Mesenchymal stem cell (in vitro differentiated cells and primary cell): ENCODE measurements at regions not wholly inside any gene's neighbourhood (a gene's known extent, or its start where the extent isn't known, plus 50 kb on each side); places are given as distances from the start of the nearest gene placed in this dataset.

ENCODE experiments used
- DNase-seq: peaks from one replicate; pipeline ENCODE4 v3.0.0-alpha.2; 2013
- H2AFZ ChIP-seq: one replicate; pipeline ENCODE4 v1.6.1; 2013; ENCODE audit warnings: low read depth, mild to moderate bottlenecking, control low read depth, inconsistent platforms, low read length, moderate library complexity
- H2AK5ac ChIP-seq: 2 replicates; pipeline ENCODE4 v1.6.1; 2013; ENCODE audit warnings: low read length, moderate library complexity, mild to moderate bottlenecking, inconsistent platforms; ENCODE audit not compliant: severe bottlenecking
- H2BK120ac ChIP-seq: one replicate; pipeline ENCODE4 v1.6.1; 2013; ENCODE audit warnings: low read depth, mild to moderate bottlenecking, inconsistent platforms, low read length, moderate library complexity
- H2BK12ac ChIP-seq, 2 experiments: one replicate each; pipeline ENCODE4 v1.6.1; 2013; ENCODE audit warnings: inconsistent platforms in 2 of 2, low read length in 2 of 2, mild to moderate bottlenecking in 2 of 2, moderate library complexity in 2 of 2, control low read depth in 1 of 2
- H2BK15ac ChIP-seq: one replicate; pipeline ENCODE4 v1.6.1; 2013; ENCODE audit warnings: mild to moderate bottlenecking, low read depth, inconsistent platforms; ENCODE audit not compliant: poor library complexity, severe bottlenecking
- H2BK5ac ChIP-seq: 2 replicates; pipeline ENCODE4 v1.6.1; 2013; ENCODE audit warnings: low read depth, mild to moderate bottlenecking, low read length, control low read depth, inconsistent platforms; ENCODE audit not compliant: poor library complexity, severe bottlenecking
- H3K14ac ChIP-seq, 2 experiments: one replicate each; pipeline ENCODE4 v1.6.1; 2013; ENCODE audit warnings: inconsistent platforms in 2 of 2, low read length in 2 of 2, control low read depth in 1 of 2, mild to moderate bottlenecking in 1 of 2, moderate library complexity in 1 of 2
- H3K18ac ChIP-seq, 2 experiments: one replicate each; pipeline ENCODE4 v1.6.1; 2013; ENCODE audit warnings: inconsistent platforms in 2 of 2, low read length in 2 of 2, control low read depth in 1 of 2, low read depth in 1 of 2, mild to moderate bottlenecking in 1 of 2
- H3K23ac ChIP-seq, 2 experiments: one replicate each; pipeline ENCODE4 v1.6.1; 2013; ENCODE audit warnings: inconsistent platforms in 2 of 2, low read length in 2 of 2, mild to moderate bottlenecking in 2 of 2, moderate library complexity in 2 of 2, control low read depth in 1 of 2
- H3K27ac ChIP-seq: 2 replicates; pipeline ENCODE4 v1.5.1; 2013; ENCODE audit warnings: mild to moderate bottlenecking, moderate library complexity, low read length, control low read depth, inconsistent platforms; ENCODE audit not compliant: poor library complexity, severe bottlenecking
- H3K27me3 ChIP-seq, 2 experiments: 2 replicates each; pipeline versions ENCODE4 v1.6.1 to v1.7.0; 2013; ENCODE audit warnings: low read length in 2 of 2, mild to moderate bottlenecking in 2 of 2, moderate library complexity in 2 of 2, control low read depth in 1 of 2, inconsistent platforms in 1 of 2; ENCODE audit not compliant: control insufficient read depth in 1 of 2, insufficient read depth in 1 of 2
- H3K36me3 ChIP-seq, 2 experiments: 2 replicates each; pipeline versions ENCODE4 v1.6.1 to v1.7.0; 2013; ENCODE audit warnings: low read length in 2 of 2, control low read depth in 1 of 2, inconsistent platforms in 1 of 2, low read depth in 1 of 2, mild to moderate bottlenecking in 1 of 2; ENCODE audit not compliant: insufficient read depth in 2 of 2, control insufficient read depth in 1 of 2
- H3K4ac ChIP-seq, 2 experiments: one replicate each; pipeline ENCODE4 v1.6.1; 2013; ENCODE audit warnings: inconsistent platforms in 2 of 2, low read length in 2 of 2, mild to moderate bottlenecking in 2 of 2, moderate library complexity in 2 of 2, control low read depth in 1 of 2, low read depth in 1 of 2
- H3K4me1 ChIP-seq: 2 replicates; pipeline ENCODE4 v1.6.1; 2013; ENCODE audit warnings: low read depth, low read length, control low read depth; ENCODE audit not compliant: control insufficient read depth, insufficient read depth
- H3K4me2 ChIP-seq: 2 replicates; pipeline ENCODE4 v1.6.1; 2013; ENCODE audit warnings: low read length, mild to moderate bottlenecking, inconsistent platforms; ENCODE audit not compliant: poor library complexity, severe bottlenecking
- H3K4me3 ChIP-seq, 2 experiments: 2 replicates each; pipeline versions ENCODE4 v1.5.1 to v1.7.0; 2013; ENCODE audit warnings: low read length in 2 of 2, mild to moderate bottlenecking in 2 of 2, control low read depth in 1 of 2, low read depth in 1 of 2; ENCODE audit not compliant: insufficient read depth in 1 of 2
- H3K79me1 ChIP-seq: replicated peaks from 2 replicates; pipeline ENCODE4 v1.6.1; 2013; ENCODE audit warnings: mild to moderate bottlenecking, control low read depth, low read length, inconsistent platforms; ENCODE audit not compliant: poor library complexity, severe bottlenecking
- H3K9ac ChIP-seq: 2 replicates; pipeline ENCODE4 v1.7.0; 2013; ENCODE audit warnings: mild to moderate bottlenecking, low read length, moderate library complexity
- H3K9me3 ChIP-seq: 2 replicates; pipeline ENCODE4 v1.7.0; 2013; ENCODE audit warnings: mild to moderate bottlenecking, low read length; ENCODE audit not compliant: control insufficient read depth
- H4K8ac ChIP-seq: one replicate; pipeline ENCODE4 v1.6.1; 2013; ENCODE audit warnings: inconsistent platforms, mild to moderate bottlenecking, low read length, moderate library complexity
- H4K91ac ChIP-seq: one replicate; pipeline ENCODE4 v1.6.1; 2013; ENCODE audit warnings: mild to moderate bottlenecking, low read length, inconsistent platforms
- WGBS: methylation state at CpG from one replicate; pipeline ENCODE4 v1.1.7; 2013; ENCODE audit warnings: mixed read lengths; 5-methylcytosine and 5-hydroxymethylcytosine counted together

DNA sequence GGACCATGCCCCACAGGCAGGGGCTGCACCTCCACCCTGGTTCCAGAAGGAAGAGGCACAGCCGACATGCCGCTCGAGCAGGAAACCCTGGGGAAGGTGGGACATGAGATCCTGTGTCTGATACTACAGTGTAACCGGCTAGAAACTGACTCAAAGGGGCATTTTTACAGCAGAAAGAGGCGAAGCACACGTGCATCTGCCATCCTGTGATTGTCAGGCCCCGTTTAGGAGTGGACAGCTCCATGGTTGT, 62.7 kb downstream of the SIK1 start:
- H3K79me1 ChIP-seq: no peaks in the 10 kb centered on the region
- no peak overlapping the region for H2BK5ac ChIP-seq
- H3K9ac ChIP-seq: no peak overlapping the region
- H3K18ac ChIP-seq: no peak overlapping the region
- no peaks in the 10 kb centered on the region for H3K36me3 ChIP-seq
- H2AK5ac ChIP-seq: no peak overlapping the region
- H2BK12ac ChIP-seq: no peak overlapping the region
- no peak overlapping the region for H3K23ac ChIP-seq
- H2AFZ ChIP-seq: no peak overlapping the region
- H3K27ac ChIP-seq: no peak overlapping the region
- no peak overlapping the region for H3K4me3 ChIP-seq
- no peak overlapping the region for H2BK15ac ChIP-seq
- peaks cover 0 to 14% of the 10 kb centered on the region in 2 experiments for H3K27me3 ChIP-seq
- WGBS: 93% methylated on average over 7 of the region's 7 CpGs
- no peak overlapping the region for H2BK120ac ChIP-seq
- no peak overlapping the region for H3K4me2 ChIP-seq
- H4K91ac ChIP-seq: no peak overlapping the region
- no peak overlapping the region for H3K14ac ChIP-seq
- peaks cover 10% of the 10 kb centered on the region for H3K4me1 ChIP-seq
- no peak overlapping the region for H3K4ac ChIP-seq
- H3K9me3 ChIP-seq: no peaks in the 10 kb centered on the region
- H4K8ac ChIP-seq: peak overlapping the region; percentile 3
- DNase-seq: no peak

DNA sequence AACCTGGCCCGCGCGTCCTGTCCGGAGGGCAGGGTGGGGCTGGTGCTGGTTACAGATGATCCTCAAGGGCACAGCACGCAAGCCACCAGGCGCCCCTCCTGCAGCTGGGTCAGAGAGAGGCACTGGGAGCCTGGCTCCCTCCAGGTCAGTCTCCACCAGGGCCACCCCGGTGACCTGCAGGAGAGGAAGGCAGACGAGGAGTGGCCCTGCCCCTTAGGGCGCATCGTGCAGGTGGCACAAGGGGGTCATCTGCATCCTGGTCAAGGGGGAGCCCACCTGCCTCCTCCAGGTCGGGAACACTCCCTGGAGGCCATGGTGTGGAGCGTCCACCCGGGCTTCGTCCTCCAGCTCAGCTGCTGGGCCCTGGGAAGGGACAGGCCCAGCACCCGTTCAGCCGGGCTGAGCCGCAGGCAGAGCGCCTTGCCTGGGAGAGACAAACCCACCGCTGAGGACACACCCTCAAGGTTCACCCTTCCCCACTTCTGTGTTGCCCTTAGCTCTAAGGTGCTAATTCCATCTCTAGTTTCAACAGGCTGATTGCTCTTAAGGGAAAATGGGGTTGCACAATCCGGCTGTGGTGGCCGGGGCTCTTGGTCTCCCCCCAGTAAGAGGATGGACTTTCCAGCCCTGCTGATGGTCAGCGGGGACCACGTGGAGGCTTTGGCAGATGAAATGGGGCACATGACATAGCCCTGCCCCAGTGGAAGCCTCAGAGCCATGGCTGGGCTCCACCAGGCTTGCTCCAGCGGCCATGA, 63.2 kb downstream of the SIK1 start:
- Histone ChIP-seq H3K27ac (no peak overlapping the region), H3K14ac (no peak overlapping the region), H2BK15ac (no peak overlapping the region), H3K9me3 (no peaks in the 10 kb centered on the region), H3K36me3 (no peaks in the 10 kb centered on the region), H2AK5ac (no peak overlapping the region), H2AFZ (no peak overlapping the region), H2BK5ac (no peak overlapping the region), H3K18ac (no peak overlapping the region), H4K8ac (no peak overlapping the region), H3K4me2 (no peak overlapping the region), H3K79me1 (no peaks in the 10 kb centered on the region), H3K23ac (no peak overlapping the region), H3K9ac (no peak overlapping the region), H4K91ac (no peak overlapping the region), H2BK120ac (no peak overlapping the region), H3K27me3 (peaks cover 0 to 13% of the 10 kb centered on the region in 2 experiments), H3K4me1 (peaks cover 7% of the 10 kb centered on the region), H2BK12ac (no peak overlapping the region), H3K4ac (no peak overlapping the region), H3K4me3 (no peak overlapping the region)
- 95% methylated on average over 24 of the region's 24 CpGs for WGBS
- DNase-seq: no peak

DNA sequence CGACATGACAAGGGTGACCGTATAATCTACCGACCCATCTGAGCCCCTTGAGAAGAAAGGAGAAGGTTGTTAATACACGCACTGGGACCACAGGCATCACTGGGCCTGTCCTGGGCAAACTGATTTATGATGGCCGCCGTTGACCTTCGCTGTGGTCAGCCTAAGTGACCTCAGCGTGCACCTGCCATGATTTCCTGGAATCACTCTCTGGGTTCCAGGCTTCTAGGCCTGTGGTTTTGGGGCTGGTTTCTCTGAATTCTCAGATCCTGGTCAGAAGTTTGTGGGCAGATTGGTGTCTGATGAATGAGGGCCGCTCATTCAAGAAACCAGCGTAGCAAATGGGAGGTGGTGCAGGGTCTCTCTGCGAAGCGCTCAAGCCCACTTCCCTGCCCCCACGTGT, 64.0 kb downstream of the SIK1 start:
- WGBS: 81% methylated on average over 13 of the region's 13 CpGs
- Histone ChIP-seq H3K14ac (no peak overlapping the region), H3K79me1 (no peaks in the 10 kb centered on the region), H3K4me1 (peaks cover 6% of the 10 kb centered on the region), H2AK5ac (no peak overlapping the region), H3K27ac (no peak overlapping the region), H4K91ac (no peak overlapping the region), H3K4me2 (no peak overlapping the region), H3K18ac (no peak overlapping the region), H4K8ac (no peak overlapping the region), H2BK120ac (no peak overlapping the region), H3K4me3 (no peak overlapping the region), H3K4ac (no peak overlapping the region), H2BK12ac (no peak overlapping the region), H2AFZ (no peak overlapping the region), H3K36me3 (no peaks in the 10 kb centered on the region), H2BK5ac (no peak overlapping the region), H3K23ac (no peak overlapping the region), H2BK15ac (no peak overlapping the region), H3K9ac (peak overlapping the region; percentile 76), H3K27me3 (peaks cover 0 to 13% of the 10 kb centered on the region in 2 experiments), H3K9me3 (no peaks in the 10 kb centered on the region)
- DNase-seq: no peak

DNA sequence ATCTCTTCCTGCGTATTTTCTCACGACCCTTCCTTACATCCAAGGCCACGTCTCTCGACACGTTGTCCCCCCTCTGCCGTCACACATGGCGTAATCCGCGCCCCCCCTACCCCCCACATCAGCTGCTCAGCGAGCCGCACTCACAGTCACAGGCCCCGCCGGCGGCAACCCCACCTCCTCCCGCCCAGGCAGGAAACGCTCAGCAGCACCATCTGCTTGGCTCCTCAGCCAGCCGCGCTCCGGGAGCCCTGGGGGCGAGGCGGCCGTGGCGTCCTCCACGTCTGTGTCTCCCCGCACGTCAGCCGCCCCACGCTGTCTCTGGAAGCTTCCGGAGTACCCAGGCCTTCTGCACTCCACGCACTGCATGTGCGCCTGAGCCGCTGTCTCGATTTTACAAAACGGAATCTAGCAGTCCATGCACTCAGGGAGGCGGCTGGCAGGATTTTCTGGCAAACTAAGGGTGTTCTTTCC, 64.6 kb downstream of the SIK1 start:
- no peak overlapping the region for H3K14ac ChIP-seq
- H3K4me2 ChIP-seq: no peak overlapping the region
- H3K18ac ChIP-seq: peak overlapping the region in 1 of 2 experiments; percentile 38
- peak overlapping the region in 1 of 2 experiments; percentile 43 for H3K4me3 ChIP-seq
- H4K8ac ChIP-seq: peak overlapping the region; percentile 62
- H3K4me1 ChIP-seq: peaks cover 6% of the 10 kb centered on the region
- H2BK12ac ChIP-seq: no peak overlapping the region
- H3K9me3 ChIP-seq: no peaks in the 10 kb centered on the region
- peak overlapping the region; percentile 68 for H2BK15ac ChIP-seq
- H2BK120ac ChIP-seq: no peak overlapping the region
- H2AFZ ChIP-seq: peak overlapping the region; percentile 44
- H3K9ac ChIP-seq: peak overlapping the region; percentile 76
- WGBS: 42% methylated on average over 35 of the region's 35 CpGs
- H2AK5ac ChIP-seq: no peak overlapping the region
- H3K23ac ChIP-seq: no peak overlapping the region
- peaks cover 0 to 13% of the 10 kb centered on the region in 2 experiments for H3K27me3 ChIP-seq
- H3K36me3 ChIP-seq: no peaks in the 10 kb centered on the region
- H3K79me1 ChIP-seq: no peaks in the 10 kb centered on the region
- H3K27ac ChIP-seq: no peak overlapping the region
- peak overlapping the region in 1 of 2 experiments; percentile 10 for H3K4ac ChIP-seq
- peak overlapping the region; percentile 58 for H4K91ac ChIP-seq
- DNase-seq: peak; percentile 58
- no peak overlapping the region for H2BK5ac ChIP-seq
